ENCODE measurements at regions not wholly inside any gene's neighbourhood (a gene's known extent, or its start where the extent isn't known, plus 50 kb on each side); places are given as distances from the start of the nearest gene placed in this dataset.

GRCh38 chr2:100216015-100216414 lies 73.6 kb upstream of the AFF3 start:
- no peak for TF ChIP-seq CTCF (IDR thresholded peaks at IDR 0.05)
- no peak for TF ChIP-seq EP300 (IDR thresholded peaks at IDR 0.05)
- TF ChIP-seq POLR2A (IDR thresholded peaks at IDR 0.05; ENCODE audit: low read depth), result no peak

Data from esophagus muscularis mucosa (tissue), 4 donors.